CD1c-positive myeloid dendritic cell (primary cell): ENCODE measurements at regions not wholly inside any gene's neighbourhood (a gene's known extent, or its start where the extent isn't known, plus 50 kb on each side); places are given as distances from the start of the nearest gene placed in this dataset.
"Not testable (repeated sequence)": the region's sequence is repeated elsewhere in the genome, so short reads cannot be mapped to it uniquely, and the experiment has no call there.

Experiments
- DNase-seq: peaks from one replicate; pipeline ENCODE4 v3.0.0-alpha.2; 2016; ENCODE audit errors: extremely low spot score

DNA sequence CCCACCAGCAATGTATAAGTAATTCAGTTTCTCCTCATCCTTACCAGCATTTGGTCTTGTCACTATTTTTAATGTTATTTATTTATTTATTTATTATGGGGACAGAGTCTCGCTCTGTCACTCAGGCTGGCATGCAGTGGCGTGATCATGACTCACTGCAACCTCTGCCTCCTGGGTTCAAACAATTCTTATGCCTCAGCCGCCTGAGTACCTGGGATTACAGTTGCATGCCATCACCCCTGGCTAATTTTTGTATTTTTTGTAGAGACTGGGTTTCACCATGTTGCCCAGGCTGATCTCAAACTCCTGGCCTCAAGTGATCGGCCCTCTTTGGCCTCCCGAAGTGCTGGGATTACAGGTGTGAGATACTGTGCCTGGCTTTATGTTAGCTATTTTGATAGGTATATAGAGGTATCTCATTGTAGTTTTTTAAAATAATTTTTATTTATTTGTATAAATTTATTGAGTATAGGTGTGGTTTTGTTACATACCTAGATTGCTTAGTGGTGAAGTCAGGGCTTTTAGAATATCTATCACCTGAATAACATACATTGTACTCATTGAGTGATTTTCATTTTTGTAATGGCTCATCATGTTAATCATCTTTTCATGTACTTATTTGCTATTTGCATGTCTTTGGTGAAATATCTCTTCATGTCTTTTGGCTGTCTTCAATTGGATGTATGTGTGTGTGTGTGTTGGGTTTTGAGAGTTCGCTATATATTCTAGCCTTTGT lies 53.3 kb downstream of the TANC2 start:
- no peak for DNase-seq

DNA sequence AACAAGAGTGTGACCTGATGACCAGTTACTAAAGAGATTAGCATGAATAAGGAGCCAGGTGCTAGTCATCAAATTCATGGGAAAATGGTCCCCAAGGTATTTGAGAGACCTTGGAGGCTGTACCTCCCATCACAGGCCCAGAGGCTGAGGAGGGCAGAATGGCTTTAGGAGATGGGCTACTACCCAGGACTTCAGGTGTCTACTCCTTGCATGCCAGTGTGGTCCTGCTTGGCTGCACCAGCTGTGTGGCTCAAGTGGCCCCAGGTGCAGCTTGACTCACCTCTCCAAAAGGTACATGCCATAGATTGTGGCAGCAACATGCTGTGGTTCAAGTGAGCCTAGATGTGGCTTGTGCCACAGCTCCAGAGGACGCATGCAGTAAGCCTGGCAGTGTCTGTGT lies 56.5 kb downstream of the TANC2 start:
- no peak for DNase-seq

DNA sequence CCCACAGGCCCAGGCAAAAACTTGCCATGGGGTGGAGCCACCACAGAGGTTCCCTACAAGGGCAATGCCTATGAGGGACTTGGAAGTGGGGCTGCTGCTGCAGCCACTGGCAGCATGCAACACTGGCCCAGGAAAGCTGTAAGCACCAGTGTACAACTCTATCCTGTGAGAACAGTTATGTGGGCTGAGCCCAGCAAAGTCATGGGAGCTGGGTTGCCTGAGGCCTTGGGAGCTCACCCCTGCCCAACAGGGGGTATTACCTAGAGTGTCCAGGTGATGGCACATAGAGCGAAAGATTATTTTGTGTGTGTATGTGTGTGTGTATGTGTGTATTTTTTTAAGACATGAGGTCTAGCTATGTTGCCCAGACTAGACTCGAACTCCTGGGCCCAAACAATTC lies 57.0 kb downstream of the TANC2 start:
- no peak for DNase-seq

DNA sequence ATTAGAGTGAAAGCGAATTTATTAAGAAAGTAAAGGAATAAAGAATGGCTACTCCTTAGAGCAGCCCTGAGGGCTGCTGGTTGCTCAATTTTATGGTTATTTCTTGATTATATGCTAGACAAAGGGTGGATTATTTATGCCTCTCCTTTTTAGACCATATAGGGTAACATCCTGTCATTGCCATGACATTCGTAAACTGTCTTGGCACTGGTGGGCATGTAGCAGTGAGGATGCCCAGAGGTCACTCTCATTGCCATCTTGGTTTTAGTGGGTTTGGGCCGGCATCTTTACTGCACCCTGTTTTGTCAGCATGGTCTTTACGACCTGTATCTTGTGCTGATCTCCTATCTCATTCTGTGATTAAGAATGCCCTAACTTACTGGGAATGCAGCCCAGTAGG lies 58.2 kb downstream of the TANC2 start:
- DNase-seq = no peak

DNA sequence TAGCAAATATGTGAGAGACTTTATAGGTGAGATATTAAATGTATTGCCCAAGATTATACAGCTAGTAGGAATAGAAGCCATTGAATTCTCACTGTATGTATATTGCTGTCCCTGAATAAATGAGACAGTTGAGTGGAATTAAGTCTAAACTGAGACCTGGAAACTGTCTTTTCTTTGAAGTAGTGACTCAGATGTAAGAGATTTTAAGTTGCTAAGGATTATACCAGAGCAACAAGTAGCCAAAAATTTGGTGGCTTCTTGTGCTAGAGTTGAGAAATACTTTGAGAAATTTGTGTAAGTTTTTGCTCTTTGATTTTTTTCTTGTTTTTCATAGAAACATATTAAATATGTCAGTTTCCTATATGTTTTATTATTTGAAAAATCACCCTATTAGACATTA lies 58.7 kb downstream of the TANC2 start:
- DNase-seq = no peak

DNA sequence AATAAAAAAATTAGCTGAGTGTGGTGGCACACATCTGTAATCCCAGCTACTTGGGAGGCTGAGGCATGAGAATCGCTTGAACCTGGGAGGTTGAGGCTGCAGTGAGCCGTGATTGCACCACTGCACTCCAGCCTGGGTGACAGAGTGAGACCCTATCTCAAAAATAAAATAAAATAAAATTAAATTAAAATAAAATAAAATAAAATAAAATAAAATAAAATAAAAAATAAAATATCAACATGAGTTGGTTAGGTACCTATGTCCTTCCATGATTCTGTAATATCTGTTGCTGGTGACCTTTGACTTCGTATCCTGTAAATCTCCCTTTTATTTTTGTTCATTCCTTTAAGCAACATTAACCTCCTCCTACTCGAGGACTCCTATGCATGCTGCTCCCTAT lies 59.6 kb downstream of the TANC2 start:
- DNase-seq = not testable (repeated sequence)

DNA sequence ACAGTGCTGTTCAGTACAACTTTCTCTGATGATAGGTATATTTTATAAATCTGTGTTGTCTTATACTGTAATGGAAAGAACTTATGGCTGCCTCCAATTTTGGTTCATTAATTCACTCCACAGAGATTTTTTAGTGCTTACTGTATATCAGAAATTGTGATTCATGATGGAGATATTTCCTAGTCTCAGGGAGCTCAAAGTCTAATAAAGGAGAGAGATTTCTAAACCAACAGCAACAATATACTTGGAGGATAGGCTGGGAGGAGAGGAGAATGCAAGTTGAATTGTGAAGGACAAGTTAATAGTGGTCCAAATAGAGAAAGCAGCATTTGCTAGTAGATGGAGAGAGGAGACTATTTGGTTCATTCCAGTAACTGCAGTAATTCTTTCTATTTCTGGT lies 63.5 kb downstream of the TANC2 start:
- no peak for DNase-seq

DNA sequence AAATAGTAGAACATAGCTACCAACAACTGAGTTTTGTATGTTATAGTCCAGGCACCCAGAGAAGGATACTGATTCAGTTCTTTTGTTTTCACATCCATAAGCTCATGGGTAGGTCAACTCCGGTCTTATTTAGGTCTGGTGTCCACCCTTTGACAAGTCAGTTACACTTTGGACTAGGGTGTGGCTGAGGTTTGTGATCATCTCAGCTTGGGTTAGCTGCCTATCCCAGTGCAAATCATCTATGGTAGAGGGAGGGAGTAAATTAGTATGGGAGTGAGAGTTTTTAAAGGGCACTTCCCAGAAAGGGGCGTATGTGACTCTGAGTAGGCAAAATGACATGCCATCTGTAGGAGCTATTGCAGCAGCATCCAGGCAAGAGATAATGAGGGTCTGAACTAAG lies 66.1 kb downstream of the TANC2 start:
- no peak for DNase-seq

DNA sequence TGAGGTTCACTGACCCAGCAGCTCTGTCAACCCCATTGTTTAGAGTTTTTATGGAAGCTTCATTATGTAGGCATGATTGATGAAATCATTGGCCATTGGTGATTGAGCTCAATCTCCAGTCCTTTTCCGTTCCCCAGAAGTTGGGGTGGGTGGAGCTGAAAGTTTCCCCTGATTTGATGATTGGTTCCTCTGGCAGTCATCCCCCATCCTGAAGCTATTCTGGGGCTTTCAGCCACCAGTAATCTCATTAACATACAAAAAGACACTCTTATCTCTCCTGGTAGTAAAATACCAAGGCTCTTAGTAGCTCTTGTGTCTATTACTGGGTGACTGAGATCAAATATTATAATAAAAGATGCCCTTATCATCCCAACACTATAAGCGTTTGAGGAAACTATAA lies 67.1 kb downstream of the TANC2 start:
- no peak for DNase-seq

DNA sequence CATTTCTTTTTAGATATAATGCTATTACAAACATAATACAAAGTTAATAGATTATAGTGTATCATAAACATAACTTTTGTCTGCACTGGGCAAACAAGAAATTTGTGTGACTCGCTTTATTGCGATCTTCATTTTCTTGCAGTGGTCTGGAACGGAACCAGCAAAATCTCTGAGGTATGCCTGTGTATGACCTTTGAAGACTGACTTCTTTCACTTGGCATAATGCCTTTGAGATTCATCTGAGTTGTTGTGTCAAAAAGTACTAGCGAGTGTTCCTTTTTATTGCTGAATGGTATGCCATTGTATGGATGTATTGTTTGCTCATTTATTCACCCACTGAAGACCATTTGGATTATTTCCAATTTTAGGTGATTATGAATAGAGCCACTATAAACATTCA lies 69.2 kb downstream of the TANC2 start:
- no peak for DNase-seq

DNA sequence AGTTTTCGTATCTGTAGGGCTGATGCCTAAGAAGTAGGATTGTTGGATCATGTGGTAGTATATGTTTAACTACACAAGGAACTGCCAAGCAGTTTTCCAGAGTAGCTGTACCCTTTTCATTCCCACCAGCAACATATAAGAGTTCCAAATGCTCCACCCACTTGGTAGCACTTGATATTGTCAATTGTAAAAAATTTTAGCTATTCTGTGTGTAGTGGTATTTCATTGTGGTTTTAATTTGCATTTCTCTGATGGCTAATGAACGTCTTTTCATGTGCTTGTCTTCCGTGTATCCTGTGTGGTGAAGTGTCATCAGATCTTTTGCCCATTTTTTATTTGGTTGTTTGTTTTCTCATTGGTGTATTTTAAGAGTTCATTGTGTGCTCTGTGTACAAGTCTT lies 69.7 kb downstream of the TANC2 start:
- DNase-seq = no peak

DNA sequence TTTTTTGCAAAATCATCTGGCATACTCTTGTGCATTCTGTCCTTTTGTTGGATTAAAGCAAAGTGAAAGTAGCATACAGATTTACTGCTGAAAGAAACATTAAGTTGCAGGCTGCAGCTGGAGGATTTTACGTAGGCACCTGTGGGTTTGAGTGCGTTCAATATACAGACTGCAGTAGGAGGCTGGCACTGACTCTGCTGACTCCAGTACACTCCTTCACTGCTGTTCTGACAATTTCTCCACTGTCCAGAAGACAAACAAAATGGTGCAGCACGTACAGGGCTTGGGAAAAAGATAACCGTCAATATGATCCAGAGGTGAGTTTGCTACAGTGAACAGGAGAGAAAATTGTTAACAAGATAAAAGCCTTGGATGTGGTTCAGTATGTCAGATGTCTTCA lies 73.3 kb downstream of the TANC2 start:
- DNase-seq = no peak

DNA sequence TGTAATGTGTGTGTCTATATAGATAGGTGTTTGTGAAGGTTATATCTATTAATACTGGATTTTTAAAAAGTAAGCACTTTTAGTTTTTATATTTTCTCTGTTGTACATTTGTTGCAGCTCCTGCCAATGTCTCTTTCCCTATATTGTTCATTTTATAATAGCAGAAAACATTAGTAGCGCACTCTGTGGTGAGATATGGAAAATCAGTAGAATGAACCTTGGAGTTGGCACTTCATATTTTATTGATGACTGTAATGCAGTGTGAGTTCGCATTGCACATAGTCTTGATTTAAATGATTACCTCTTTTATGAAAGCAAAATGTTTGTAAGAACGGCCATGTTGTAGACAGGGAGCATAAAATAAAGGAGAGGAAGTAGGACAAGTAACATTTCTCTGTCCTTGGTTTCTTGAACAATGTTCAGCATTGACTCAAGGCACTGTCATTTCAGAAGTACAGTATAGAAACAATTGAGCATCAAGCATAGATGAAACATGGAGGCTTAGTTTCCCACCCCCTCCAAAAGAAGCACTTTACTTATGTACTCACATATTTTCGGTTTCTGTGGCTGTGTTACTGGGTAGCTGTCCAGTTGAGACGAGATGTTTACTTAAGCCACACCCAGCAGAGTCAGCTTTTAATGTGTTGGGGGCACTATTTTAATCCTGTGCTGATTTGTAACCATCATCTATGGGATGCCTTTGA lies 74.0 kb downstream of the TANC2 start:
- DNase-seq = no peak

DNA sequence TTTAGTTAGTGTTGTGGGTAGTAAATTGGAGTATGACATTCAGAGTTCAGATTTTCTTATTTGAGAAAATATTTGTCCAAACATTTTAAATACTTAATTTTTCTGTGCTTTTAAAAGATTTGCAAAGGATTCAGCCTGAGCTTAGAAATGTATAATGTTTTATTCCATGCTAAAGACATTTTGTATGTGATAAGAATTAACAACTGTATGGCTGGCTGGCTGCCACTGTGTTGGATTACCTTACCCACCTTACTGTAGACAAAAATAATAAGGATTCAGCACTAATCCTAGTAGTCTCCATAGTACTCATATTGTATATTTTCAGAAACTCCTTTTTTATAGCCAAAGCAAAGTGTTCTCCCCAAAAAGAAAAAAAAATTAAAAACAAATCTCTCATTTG lies 74.8 kb downstream of the TANC2 start:
- DNase-seq = no peak

DNA sequence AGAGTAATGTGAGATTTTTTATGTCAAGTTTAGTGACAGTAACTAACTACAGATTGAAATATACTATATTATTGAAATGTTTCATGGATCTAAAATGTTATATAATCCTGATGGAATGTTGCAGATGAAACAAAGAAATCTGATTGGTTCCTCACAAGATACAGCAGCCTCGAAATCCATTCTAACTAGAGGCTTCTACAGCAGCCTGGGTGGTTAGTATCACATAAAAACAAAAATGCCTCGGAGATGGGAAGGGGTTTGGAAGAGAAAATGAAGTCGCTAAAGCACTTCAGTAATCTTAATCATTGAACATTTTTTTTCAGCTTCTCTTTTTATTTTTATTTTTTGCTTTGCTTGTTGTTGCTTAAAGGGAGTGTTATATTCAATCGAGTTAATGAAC lies 75.2 kb downstream of the TANC2 start:
- no peak for DNase-seq

DNA sequence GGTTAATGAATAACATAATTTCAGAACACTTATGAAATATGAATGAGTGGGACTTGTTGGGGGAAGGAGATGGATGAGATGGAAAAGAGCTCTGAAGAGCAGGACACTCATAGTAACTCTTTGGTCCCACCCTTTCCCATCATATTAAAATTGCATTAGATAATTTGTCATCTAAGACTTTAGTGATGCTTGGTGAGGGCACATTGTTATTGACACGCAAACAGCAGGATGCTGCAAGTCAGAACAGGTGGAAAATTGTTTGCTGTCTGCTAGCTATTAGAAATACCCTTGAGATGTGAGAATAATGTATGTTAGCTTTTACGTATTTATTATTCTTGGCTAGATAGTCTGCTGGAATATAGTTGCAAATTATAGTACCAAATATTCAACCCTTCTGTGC lies 75.7 kb downstream of the TANC2 start:
- no peak for DNase-seq

DNA sequence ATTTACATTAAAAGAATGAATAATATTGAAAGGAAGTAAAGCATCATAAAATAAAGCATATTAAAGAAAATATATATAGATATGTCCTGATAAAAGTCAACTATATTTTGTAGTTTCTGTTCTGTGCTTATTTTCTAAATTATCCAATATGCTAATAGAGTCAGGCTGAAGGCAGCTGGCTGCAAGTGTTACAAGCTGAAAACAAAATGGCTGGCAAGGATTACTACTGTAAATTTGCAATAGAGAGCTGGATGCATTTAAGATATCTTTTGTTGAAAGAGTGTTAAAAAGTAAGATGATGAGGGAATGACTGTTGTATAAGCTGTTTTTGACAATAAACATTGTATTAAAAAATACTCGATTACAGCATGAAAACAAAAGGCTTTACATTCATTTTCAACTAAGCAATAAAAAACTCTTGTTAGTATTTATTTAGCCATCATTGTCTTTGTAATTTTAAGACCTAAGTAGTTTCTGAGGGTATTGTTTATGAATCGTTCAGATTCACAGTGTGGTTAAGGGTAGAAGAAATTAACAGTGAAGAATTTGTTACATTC lies 76.3 kb downstream of the TANC2 start:
- no peak for DNase-seq

DNA sequence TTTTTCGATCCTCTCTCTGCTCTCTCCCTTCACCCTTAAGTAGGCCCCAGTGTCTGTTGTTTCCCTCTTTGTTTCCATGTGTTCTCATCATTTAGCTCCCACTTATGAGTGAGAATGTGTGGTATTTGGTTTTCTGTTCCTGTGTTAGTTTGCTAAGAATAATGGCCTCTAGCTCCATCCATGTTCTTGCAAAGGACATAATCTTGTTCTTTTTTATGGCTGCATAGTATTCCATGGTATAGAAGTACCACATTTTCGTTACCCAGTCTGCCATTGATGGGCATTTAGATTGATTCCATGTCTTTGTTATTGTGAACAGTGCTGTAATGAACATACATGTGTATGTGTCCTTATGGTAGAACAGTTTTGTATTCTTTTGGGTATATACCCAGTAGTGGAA lies 91.5 kb downstream of the TANC2 start:
- DNase-seq = not testable (repeated sequence)

DNA sequence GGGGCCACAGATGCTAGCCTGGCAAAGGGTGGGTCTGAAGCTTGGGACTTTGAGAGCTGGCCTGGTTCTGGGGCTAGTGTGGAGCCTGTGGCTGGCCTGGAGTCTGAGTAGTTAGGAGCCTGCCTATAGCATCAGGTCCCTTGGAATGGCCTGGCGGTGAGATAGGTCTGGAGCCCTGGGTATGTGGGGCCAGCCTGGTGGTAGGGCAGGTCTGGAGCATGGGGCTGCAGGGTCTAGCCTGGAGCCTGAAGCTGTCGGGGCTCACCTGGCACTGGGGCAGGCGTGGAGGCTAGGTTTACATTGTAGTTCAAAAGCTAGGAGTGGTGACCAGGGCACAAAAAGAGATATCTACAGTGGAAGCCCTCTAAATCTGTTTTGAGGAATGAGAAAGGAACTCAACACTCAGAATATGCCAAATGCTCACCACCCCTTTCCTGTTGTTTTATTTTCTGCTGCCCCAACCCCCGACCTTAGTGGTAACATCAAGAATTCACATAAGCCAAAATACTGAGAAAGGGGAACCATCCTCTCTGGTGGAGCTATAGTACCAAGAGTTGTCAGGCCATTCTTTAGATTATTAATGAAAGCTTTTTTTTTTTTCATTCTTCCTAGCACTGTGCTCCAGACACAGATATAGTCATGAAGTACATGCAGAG lies 100.3 kb downstream of the TANC2 start:
- no peak for DNase-seq

DNA sequence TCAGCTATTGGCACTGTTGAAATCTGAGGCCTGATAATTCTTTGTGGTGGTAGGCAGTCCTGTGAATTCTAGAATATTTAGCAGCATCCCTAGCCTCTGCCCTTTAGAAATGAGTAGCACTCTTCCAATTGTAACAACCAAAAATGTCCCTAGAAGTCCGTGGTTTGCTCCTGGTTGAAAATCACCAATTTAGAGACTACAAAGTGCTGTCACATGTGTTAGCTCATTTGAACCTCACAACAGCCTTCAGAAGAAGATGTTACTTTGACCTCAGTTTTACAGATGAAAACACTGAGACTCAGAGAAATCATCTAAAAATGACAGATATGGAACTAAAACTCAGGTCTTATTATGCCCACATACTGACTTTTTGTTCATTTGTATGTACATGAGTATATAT lies 103.2 kb downstream of the TANC2 start:
- no peak for DNase-seq

DNA sequence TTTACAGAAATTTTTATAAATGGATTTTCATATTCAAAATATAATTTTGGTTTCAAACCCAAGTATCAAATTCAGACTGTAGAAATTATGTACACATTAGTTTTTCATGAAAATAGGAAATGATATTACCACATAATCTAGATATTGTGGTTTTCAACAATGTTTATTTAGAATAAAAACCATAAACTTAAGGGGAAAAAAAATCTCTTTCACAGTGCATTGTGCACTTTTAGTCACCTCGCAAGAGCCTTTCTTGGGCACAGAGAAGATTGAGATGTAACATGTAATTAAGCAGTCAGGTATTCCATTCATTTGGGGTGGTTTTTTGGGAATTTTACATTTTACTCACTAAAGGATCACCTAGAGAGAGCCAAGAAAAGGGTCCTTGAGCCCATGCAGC lies 104.0 kb downstream of the TANC2 start:
- no peak for DNase-seq

DNA sequence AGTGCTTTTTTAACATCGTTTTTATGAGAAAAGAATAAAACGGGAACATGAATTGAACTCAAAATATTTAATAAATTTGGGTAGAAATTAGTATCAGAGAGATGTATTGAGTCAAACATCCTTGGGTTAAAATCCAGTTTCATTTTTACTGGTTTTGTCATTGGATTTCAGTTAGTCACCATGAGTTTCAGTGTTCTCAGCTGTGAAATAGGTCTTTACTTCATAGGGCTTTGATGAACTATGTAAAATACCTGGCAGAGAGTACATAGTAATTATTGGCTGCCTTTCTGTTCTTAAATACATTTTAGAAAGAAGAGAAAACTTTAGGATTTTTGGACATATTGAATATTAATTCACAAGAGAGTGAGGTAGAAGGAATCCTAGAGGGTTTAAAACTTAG lies 105.8 kb downstream of the TANC2 start:
- no peak for DNase-seq

DNA sequence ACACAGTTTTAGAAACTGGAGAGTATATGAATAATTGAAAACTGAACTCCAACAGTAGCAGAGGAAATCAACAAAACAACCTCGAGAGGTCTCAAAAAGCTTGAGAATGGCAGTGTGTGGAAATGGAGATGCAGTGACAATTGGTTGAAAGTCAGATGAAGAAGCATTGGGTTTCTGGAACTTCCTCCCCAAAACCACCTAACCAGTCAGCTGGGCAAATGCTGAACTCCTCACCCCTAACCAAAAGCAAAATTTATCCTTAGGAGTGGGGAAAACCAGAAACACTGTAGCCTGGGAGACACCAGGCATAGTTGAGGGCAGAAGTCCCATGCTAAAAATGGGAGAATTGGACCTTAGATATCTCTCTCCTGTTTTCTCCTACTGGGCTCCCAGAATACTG lies 109.9 kb downstream of the TANC2 start:
- peak; percentile 22 for DNase-seq
